AG09309 (cell line): ENCODE measurements at regions not wholly inside any gene's neighbourhood (a gene's known extent, or its start where the extent isn't known, plus 50 kb on each side); places are given as distances from the start of the nearest gene placed in this dataset.
"Not testable (repeated sequence)": the region's sequence is repeated elsewhere in the genome, so short reads cannot be mapped to it uniquely, and the experiment has no call there.

Experiments
- DNase-seq: peaks from one replicate; pipeline ENCODE4 v3.0.0-alpha.2; 2010; ENCODE audit warnings: low read depth
- H3K4me3 ChIP-seq: 2 replicates; pipeline ENCODE4 v1.5.1; 2011; ENCODE audit warnings: mild to moderate bottlenecking, low read depth, low read length, moderate library complexity; ENCODE audit not compliant: control insufficient read depth
- CTCF ChIP-seq: IDR thresholded peaks from 2 replicates; pipeline ENCODE4 v1.5.1; 2011; ENCODE audit warnings: mild to moderate bottlenecking, low read depth, low read length, inconsistent platforms; ENCODE audit not compliant: insufficient read depth, control insufficient read depth; ENCODE audit errors: missing control alignments

GRCh38 chr2:8121826-8122513 is 559.9 kb upstream of the ID2 start:
- H3K4me3 ChIP-seq = no peak overlapping the region
- no peak for DNase-seq
- TF ChIP-seq CTCF = no peak

GRCh38 chr2:8122520-8122919 is 559.3 kb upstream of the ID2 start:
- TF ChIP-seq CTCF = no peak
- no peak overlapping the region for H3K4me3 ChIP-seq
- no peak for DNase-seq

GRCh38 chr2:8123464-8123863 is 558.4 kb upstream of the ID2 start:
- TF ChIP-seq CTCF = no peak
- no peak overlapping the region for H3K4me3 ChIP-seq
- no peak for DNase-seq

- no peak for TF ChIP-seq CTCF
- no peak overlapping the region for H3K4me3 ChIP-seq
- DNase-seq = no peak
Observed at GRCh38 chr2:8125741-8126711, 555.8 kb upstream of the ID2 start.

GRCh38 chr2:8126783-8127182 is 555.1 kb upstream of the ID2 start:
- TF ChIP-seq CTCF = no peak
- no peak for DNase-seq
- no peak overlapping the region for H3K4me3 ChIP-seq

- DNase-seq, H3K4me3 ChIP-seq: not testable (repeated sequence)
Observed at GRCh38 chr2:8131423-8131822, 550.4 kb upstream of the ID2 start.

GRCh38 chr2:8132351-8132831 is 549.5 kb upstream of the ID2 start:
- no peak for DNase-seq
- H3K4me3 ChIP-seq = no peak overlapping the region
- no peak for TF ChIP-seq CTCF
